Panc1 (cell line): ENCODE measurements at regions not wholly inside any gene's neighbourhood (a gene's known extent, or its start where the extent isn't known, plus 50 kb on each side); places are given as distances from the start of the nearest gene placed in this dataset.
"Not testable (repeated sequence)": the region's sequence is repeated elsewhere in the genome, so short reads cannot be mapped to it uniquely, and the experiment has no call there.

Source experiments
- ATAC-seq: fragments of 200-7000 bp; cut with Tn5 transposase; 2 replicates; pipeline ENCODE4 v1.9.1; 2020; ENCODE audit warnings: mild to moderate bottlenecking, moderate library complexity
- BruUV-seq: library from RNA; stranded (reverse); fragments of 400-500 nt; replicated peaks from 2 replicates; lab custom pipeline; 2021; lab: Mats Ljungman, UMichigan
- CTCF ChIA-PET: fragments of 300-600 bp; sonication (Branson Sonifier 250); formaldehyde crosslinking; loops from one replicate; lab custom pipeline; 2022; ENCODE audit warnings: antibody characterized with exemption; lab: Charles Lee
- POLR2A ChIA-PET: fragments of 300-600 bp; sonication (Branson Sonifier 250); formaldehyde crosslinking; loops from one replicate; lab custom pipeline; 2022; ENCODE audit warnings: antibody characterized with exemption; lab: Charles Lee
- DNase-seq: peaks from one replicate; pipeline ENCODE4 v3.0.0-alpha.2; 2010; ENCODE audit warnings: low read depth, low spot score
- H3K27ac ChIP-seq: 2 replicates; pipeline ENCODE4 v1.5.1; 2011; ENCODE audit warnings: mild to moderate bottlenecking, low read length, inconsistent platforms
- H3K27me3 ChIP-seq: fragments of 200-500 bp; sonication (Bioruptor generic); 2 replicates; pipeline ENCODE4 v1.6.0; 2014; ENCODE audit warnings: low read length, inconsistent platforms; ENCODE audit not compliant: control insufficient read depth, insufficient read depth
- H3K36me3 ChIP-seq: fragments of 200-500 bp; sonication (Bioruptor generic); 2 replicates; pipeline ENCODE4 v1.5.1; 2014; ENCODE audit warnings: inconsistent platforms, mild to moderate bottlenecking, low read length, moderate library complexity; ENCODE audit not compliant: control insufficient read depth, insufficient read depth
- H3K4me1 ChIP-seq: 2 replicates; pipeline ENCODE4 v1.5.1; 2011; ENCODE audit warnings: inconsistent platforms, mild to moderate bottlenecking, low read length, moderate library complexity; ENCODE audit not compliant: control insufficient read depth, insufficient read depth
- H3K4me3 ChIP-seq, 2 experiments: 2 replicates each; pipeline ENCODE4 v1.5.1; 2011 to 2012; ENCODE audit warnings: low read depth in 2 of 2, low read length in 2 of 2, mild to moderate bottlenecking in 2 of 2, inconsistent platforms in 1 of 2, moderate library complexity in 1 of 2
- H3K9me3 ChIP-seq: fragments of 200-500 bp; sonication (Bioruptor generic); 2 replicates; pipeline ENCODE4 v1.5.1; 2014; ENCODE audit warnings: low read depth, mild to moderate bottlenecking, inconsistent platforms, low read length, moderate library complexity; ENCODE audit not compliant: control insufficient read depth, insufficient read depth
- POLR2AphosphoS5 ChIP-seq: IDR thresholded peaks from 2 replicates; pipeline ENCODE4 v1.6.1; 2012; ENCODE audit warnings: mild to moderate bottlenecking, low read depth, low read length, moderate library complexity
- SIN3A ChIP-seq: IDR thresholded peaks from 2 replicates; pipeline ENCODE4 v1.6.1; 2012; ENCODE audit warnings: low read depth, mild to moderate bottlenecking, low read length, moderate library complexity, borderline replicate concordance; ENCODE audit not compliant: insufficient read depth
- TCF7L2 ChIP-seq: IDR thresholded peaks from 2 replicates; pipeline ENCODE4 v1.6.1; 2011; ENCODE audit warnings: mild to moderate bottlenecking, low read depth, low read length, inconsistent platforms
- in situ Hi-C: cut with HindIII; loops from 2 replicates; pipeline ENCODE4 v1.10.0; 2016; ENCODE audit warnings: low sequenced_read_pairs, low pct_unique_long_range_greater_than_20kb
- intact Hi-C: fragments of 100-400 bp; cut with micrococcal nuclease; formaldehyde crosslinking; loops from one replicate; pipeline ENCODE4 v1.10.0; 2022; ENCODE audit not compliant: unreplicated experiment
- TF ChIP-seq, protein P1 (sequence below): fragments of 450-650 bp; IDR thresholded peaks from 2 replicates; pipeline ENCODE4 v1.5.1; 2017; ENCODE audit warnings: mild to moderate bottlenecking
- TF ChIP-seq, protein P2 (sequence below), 2 experiments: IDR thresholded peaks; 2 replicates each; pipeline ENCODE4 v1.6.1; 2011 to 2012; ENCODE audit warnings: low read depth in 2 of 2, control low read depth in 1 of 2, low read length in 1 of 2, mild to moderate bottlenecking in 1 of 2, moderate library complexity in 1 of 2; ENCODE audit not compliant: insufficient read depth in 1 of 2

GRCh38 chr10:128579901-128580300, 453.7 kb upstream of the MKI67 start:
- H3K9me3 ChIP-seq, result no peaks in the 10 kb centered on the region
- ATAC-seq (no peak), DNase-seq (no peak)
- intact Hi-C loops (no loop called here), in situ Hi-C loops (no loop called here)
- H3K4me3 ChIP-seq, result no peak overlapping the region
- H3K27ac ChIP-seq, result no peak overlapping the region
- H3K36me3 ChIP-seq, result no peaks in the 10 kb centered on the region
- BruUV-seq, result no TSS peak
- no peak for TF ChIP-seq POLR2AphosphoS5
- TF ChIP-seq TCF7L2, result no peak
- no peak for TF ChIP-seq SIN3A
- TF ChIP-seq, protein P1, sequence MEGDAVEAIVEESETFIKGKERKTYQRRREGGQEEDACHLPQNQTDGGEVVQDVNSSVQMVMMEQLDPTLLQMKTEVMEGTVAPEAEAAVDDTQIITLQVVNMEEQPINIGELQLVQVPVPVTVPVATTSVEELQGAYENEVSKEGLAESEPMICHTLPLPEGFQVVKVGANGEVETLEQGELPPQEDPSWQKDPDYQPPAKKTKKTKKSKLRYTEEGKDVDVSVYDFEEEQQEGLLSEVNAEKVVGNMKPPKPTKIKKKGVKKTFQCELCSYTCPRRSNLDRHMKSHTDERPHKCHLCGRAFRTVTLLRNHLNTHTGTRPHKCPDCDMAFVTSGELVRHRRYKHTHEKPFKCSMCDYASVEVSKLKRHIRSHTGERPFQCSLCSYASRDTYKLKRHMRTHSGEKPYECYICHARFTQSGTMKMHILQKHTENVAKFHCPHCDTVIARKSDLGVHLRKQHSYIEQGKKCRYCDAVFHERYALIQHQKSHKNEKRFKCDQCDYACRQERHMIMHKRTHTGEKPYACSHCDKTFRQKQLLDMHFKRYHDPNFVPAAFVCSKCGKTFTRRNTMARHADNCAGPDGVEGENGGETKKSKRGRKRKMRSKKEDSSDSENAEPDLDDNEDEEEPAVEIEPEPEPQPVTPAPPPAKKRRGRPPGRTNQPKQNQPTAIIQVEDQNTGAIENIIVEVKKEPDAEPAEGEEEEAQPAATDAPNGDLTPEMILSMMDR, result no peak
- TF ChIP-seq, protein P2, sequence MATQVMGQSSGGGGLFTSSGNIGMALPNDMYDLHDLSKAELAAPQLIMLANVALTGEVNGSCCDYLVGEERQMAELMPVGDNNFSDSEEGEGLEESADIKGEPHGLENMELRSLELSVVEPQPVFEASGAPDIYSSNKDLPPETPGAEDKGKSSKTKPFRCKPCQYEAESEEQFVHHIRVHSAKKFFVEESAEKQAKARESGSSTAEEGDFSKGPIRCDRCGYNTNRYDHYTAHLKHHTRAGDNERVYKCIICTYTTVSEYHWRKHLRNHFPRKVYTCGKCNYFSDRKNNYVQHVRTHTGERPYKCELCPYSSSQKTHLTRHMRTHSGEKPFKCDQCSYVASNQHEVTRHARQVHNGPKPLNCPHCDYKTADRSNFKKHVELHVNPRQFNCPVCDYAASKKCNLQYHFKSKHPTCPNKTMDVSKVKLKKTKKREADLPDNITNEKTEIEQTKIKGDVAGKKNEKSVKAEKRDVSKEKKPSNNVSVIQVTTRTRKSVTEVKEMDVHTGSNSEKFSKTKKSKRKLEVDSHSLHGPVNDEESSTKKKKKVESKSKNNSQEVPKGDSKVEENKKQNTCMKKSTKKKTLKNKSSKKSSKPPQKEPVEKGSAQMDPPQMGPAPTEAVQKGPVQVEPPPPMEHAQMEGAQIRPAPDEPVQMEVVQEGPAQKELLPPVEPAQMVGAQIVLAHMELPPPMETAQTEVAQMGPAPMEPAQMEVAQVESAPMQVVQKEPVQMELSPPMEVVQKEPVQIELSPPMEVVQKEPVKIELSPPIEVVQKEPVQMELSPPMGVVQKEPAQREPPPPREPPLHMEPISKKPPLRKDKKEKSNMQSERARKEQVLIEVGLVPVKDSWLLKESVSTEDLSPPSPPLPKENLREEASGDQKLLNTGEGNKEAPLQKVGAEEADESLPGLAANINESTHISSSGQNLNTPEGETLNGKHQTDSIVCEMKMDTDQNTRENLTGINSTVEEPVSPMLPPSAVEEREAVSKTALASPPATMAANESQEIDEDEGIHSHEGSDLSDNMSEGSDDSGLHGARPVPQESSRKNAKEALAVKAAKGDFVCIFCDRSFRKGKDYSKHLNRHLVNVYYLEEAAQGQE (IDR thresholded peaks at IDR 0.05; ENCODE audit: insufficient read depth in 1 of 2, low read depth in 2 of 2, low read length in 1 of 2), result no peak
- H3K4me1 ChIP-seq, result no peaks in the 10 kb centered on the region
- H3K27me3 ChIP-seq, result no peaks in the 10 kb centered on the region
- ChIA-PET POLR2A (no interaction called here), CTCF (no interaction called here)

DNA sequence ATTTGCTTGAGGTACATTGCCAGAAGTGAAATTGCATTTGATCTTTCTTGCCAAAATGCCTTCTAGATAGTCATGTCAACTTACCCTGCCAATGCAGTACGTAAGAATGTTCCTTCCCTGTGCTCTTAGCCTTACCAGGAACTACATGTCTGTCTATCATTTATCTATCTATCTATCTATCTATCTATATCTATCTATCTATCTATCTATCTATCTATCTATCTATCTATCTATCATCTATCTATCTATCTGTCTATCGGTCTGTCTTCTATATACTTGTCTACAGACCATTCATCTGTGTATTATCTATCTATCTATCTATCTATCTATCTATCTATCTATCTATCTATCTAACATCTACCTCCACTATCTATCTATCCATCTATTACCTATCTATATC, 456.9 kb upstream of the MKI67 start:
- H3K9me3 ChIP-seq, POLR2A ChIA-PET, BruUV-seq, DNase-seq, ATAC-seq, H3K27me3 ChIP-seq, H3K27ac ChIP-seq, in situ Hi-C loops, H3K4me3 ChIP-seq, H3K36me3 ChIP-seq, intact Hi-C loops, H3K4me1 ChIP-seq: not testable (repeated sequence)
- CTCF ChIA-PET, result interaction anchor here (0.6 kb wide), 1 partner anchor 11 kb away, joined by 3 read pairs; no protein-coding TSS in a partner anchor

DNA sequence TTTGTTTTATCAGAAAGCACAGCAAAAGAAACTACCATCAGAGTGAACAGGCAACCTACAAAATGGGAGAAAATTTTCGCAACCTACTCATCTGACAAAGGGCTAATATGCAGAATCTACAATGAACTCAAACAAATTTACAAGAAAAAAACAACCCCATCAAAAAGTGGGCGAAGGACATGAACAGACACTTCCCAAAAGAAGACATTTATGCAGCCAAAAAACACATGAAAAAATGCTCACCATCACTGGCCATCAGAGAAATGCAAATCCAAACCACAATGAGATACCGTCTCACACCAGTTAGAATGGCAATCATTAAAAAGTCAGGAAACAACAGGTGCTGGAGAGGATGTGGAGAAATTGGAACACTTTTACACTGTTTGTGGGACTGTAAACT, 460.4 kb upstream of the MKI67 start:
- H3K27ac ChIP-seq, H3K36me3 ChIP-seq, CTCF ChIA-PET, H3K27me3 ChIP-seq, in situ Hi-C loops, H3K9me3 ChIP-seq, POLR2A ChIA-PET, BruUV-seq, DNase-seq, H3K4me3 ChIP-seq, intact Hi-C loops, ATAC-seq, H3K4me1 ChIP-seq: not testable (repeated sequence)
